HepG2 (cell line): ENCODE measurements at regions not wholly inside any gene's neighbourhood (a gene's known extent, or its start where the extent isn't known, plus 50 kb on each side); places are given as distances from the start of the nearest gene placed in this dataset.

Experiments
- ATAC-seq: fragments of 200-7000 bp; cut with Tn5 transposase; 3 replicates; pipeline ENCODE4 v1.9.1; 2020; ENCODE audit warnings: mild to moderate bottlenecking, moderate library complexity
- BruUV-seq: library from RNA; stranded (reverse); fragments of 400-500 nt; replicated peaks from 2 replicates; lab custom pipeline; 2021; lab: Mats Ljungman, UMichigan
- CTCF ChIA-PET: fragments of 300-600 bp; formaldehyde crosslinking; extraction: SDS; loops from one replicate; lab custom pipeline; 2021; ENCODE audit warnings: low total read pairs, inconsistent platforms, low intra/inter-chr PET ratio; lab: Yijun Ruan, JAX
- POLR2A ChIA-PET: fragments of 350-600 bp; sonication (Branson Sonifier 250); formaldehyde crosslinking; loops from one replicate; lab custom pipeline; 2020; ENCODE audit warnings: antibody characterized with exemption, inconsistent platforms; lab: Yijun Ruan, JAX
- DNase-seq: peaks from one replicate; pipeline ENCODE4 v3.0.0-alpha.2; 2015; ENCODE audit warnings: low spot score
- FAIRE-seq: peaks from 3 replicates; lab custom pipeline; 2011; peaks lifted over from hg19 to GRCh38; lab: Jason Lieb, UNC
- H2AFZ ChIP-seq: one replicate; pipeline ENCODE4 v1.6.1; 2011; ENCODE audit warnings: low read length, inconsistent platforms
- H3K27ac ChIP-seq: fragments of 300-600 bp; 3 replicates; pipeline ENCODE4 v1.8.0; 2011; ENCODE audit warnings: mixed run types, mild to moderate bottlenecking, mixed read lengths, low read length, inconsistent platforms; ENCODE audit not compliant: insufficient read depth; ENCODE audit errors: extremely low read length
- H3K27me3 ChIP-seq, 2 experiments: fragments of 200-600 bp in 1 of 2; 2 replicates in 1 of 2; 3 replicates in 1 of 2; pipeline versions ENCODE4 v1.6.0 to v1.8.0; 2011; ENCODE audit warnings: low read length in 2 of 2, mild to moderate bottlenecking in 2 of 2, moderate library complexity in 2 of 2, inconsistent platforms in 1 of 2; ENCODE audit not compliant: insufficient read depth in 2 of 2, control insufficient read depth in 1 of 2
- H3K36me3 ChIP-seq, 2 experiments: fragments of 200-600 bp in 1 of 2; replicated peaks in 1 of 2; 2 replicates in 1 of 2; 3 replicates in 1 of 2; pipeline versions ENCODE4 v1.5.1 to v1.8.0; 2011; ENCODE audit warnings: low read length in 2 of 2, inconsistent platforms in 1 of 2; ENCODE audit not compliant: insufficient read depth in 2 of 2, control insufficient read depth in 1 of 2
- H3K4me1 ChIP-seq: 2 replicates; pipeline ENCODE4 v1.5.1; 2012; ENCODE audit warnings: low read length, inconsistent platforms; ENCODE audit not compliant: insufficient read depth
- H3K4me2 ChIP-seq: 2 replicates; pipeline ENCODE4 v1.6.0; 2011; ENCODE audit warnings: low read depth, low read length, inconsistent platforms
- H3K4me3 ChIP-seq, 3 experiments: fragments of 200-600 bp in 1 of 3; sonication (generic), shearing (Covaris generic) in 1 of 3; replicated peaks in 1 of 3; 2 replicates each; pipeline ENCODE4 v1.5.1; 2011 to 2016; ENCODE audit warnings: low read length in 3 of 3, inconsistent platforms in 2 of 3, low read depth in 2 of 3, mild to moderate bottlenecking in 2 of 3, control low read depth in 1 of 3, mixed read lengths in 1 of 3; ENCODE audit not compliant: insufficient read depth in 1 of 3
- H3K79me2 ChIP-seq: one replicate; pipeline ENCODE4 v1.6.1; 2011; ENCODE audit warnings: low read length, inconsistent platforms; ENCODE audit not compliant: insufficient read depth
- H3K9ac ChIP-seq: 2 replicates; pipeline ENCODE4 v1.6.0; 2011; ENCODE audit warnings: mild to moderate bottlenecking, low read depth, low read length, inconsistent platforms; ENCODE audit not compliant: insufficient read depth
- H3K9me3 ChIP-seq: 2 replicates; pipeline ENCODE4 v1.5.1; 2012; ENCODE audit warnings: mild to moderate bottlenecking, low read length
- H4K20me1 ChIP-seq: 2 replicates; pipeline ENCODE4 v1.6.0; 2011; ENCODE audit warnings: inconsistent platforms, mild to moderate bottlenecking, low read length, moderate library complexity; ENCODE audit not compliant: insufficient read depth
- AFF4 ChIP-seq: sonication (generic); formaldehyde crosslinking; IDR thresholded peaks from 2 replicates; pipeline ENCODE4 v1.4.0; 2020; ENCODE audit warnings: missing genetic modification reagents
- DBP ChIP-seq: sonication (generic); formaldehyde crosslinking; IDR thresholded peaks from 2 replicates; pipeline ENCODE4 v1.4.0; 2020; ENCODE audit warnings: missing genetic modification reagents; ENCODE audit errors: not compliant biosample characterization
- ELF1 ChIP-seq: sonication (generic); formaldehyde crosslinking; IDR thresholded peaks from 2 replicates; pipeline ENCODE4 v1.4.0; 2020; ENCODE audit warnings: missing genetic modification reagents
- JUNB ChIP-seq: sonication (generic); formaldehyde crosslinking; IDR thresholded peaks from 2 replicates; pipeline ENCODE4 v1.8.0; 2022; ENCODE audit warnings: missing genetic modification reagents, mild to moderate bottlenecking, borderline replicate concordance
- NFYB ChIP-seq: sonication (generic); formaldehyde crosslinking; IDR thresholded peaks from 2 replicates; pipeline ENCODE4 v1.4.0; 2020; ENCODE audit warnings: missing genetic modification reagents
- ONECUT2 ChIP-seq: sonication (generic); formaldehyde crosslinking; IDR thresholded peaks from 2 replicates; pipeline ENCODE4 v1.4.0; 2020; ENCODE audit warnings: missing genetic modification reagents
- RNF2 ChIP-seq: fragments of 450-650 bp; conservative IDR thresholded peaks from 2 replicates; pipeline ENCODE4 v1.6.1; 2016; ENCODE audit warnings: low read depth
- RORA ChIP-seq: sonication (generic); formaldehyde crosslinking; IDR thresholded peaks from 2 replicates; pipeline ENCODE4 v1.5.0; 2020; ENCODE audit warnings: mild to moderate bottlenecking, missing genetic modification reagents, moderate library complexity
- TERF1 ChIP-seq: sonication (generic); formaldehyde crosslinking; IDR thresholded peaks from 2 replicates; pipeline ENCODE4 v1.8.0; 2022; ENCODE audit warnings: mild to moderate bottlenecking, missing genetic modification reagents, moderate library complexity
- ZBED4 ChIP-seq: sonication (generic); formaldehyde crosslinking; IDR thresholded peaks from 2 replicates; pipeline ENCODE4 v1.4.0; 2020; ENCODE audit warnings: missing genetic modification reagents, borderline replicate concordance
- ZBTB8A ChIP-seq: sonication (generic); formaldehyde crosslinking; IDR thresholded peaks from 2 replicates; pipeline ENCODE4 v1.4.0; 2020; ENCODE audit warnings: mild to moderate bottlenecking, low read depth, missing genetic modification reagents, borderline replicate concordance
- ZKSCAN1 ChIP-seq: fragments of 150-350 bp; IDR thresholded peaks from 2 replicates; pipeline ENCODE4 v1.6.1; 2014; ENCODE audit warnings: low read length
- ZNF251 ChIP-seq: sonication (generic); formaldehyde crosslinking; IDR thresholded peaks from 2 replicates; pipeline ENCODE4 v1.9.0; 2021; ENCODE audit warnings: mild to moderate bottlenecking, missing genetic modification reagents
- ZNF253 ChIP-seq: sonication (generic); formaldehyde crosslinking; IDR thresholded peaks from 2 replicates; pipeline ENCODE4 v1.8.0; 2022; ENCODE audit warnings: mild to moderate bottlenecking, missing genetic modification reagents, borderline replicate concordance
- ZSCAN5A ChIP-seq: sonication (generic); formaldehyde crosslinking; IDR thresholded peaks from 2 replicates; pipeline ENCODE4 v1.8.0; 2022; ENCODE audit warnings: mild to moderate bottlenecking, missing genetic modification reagents, borderline replicate concordance
- WGBS: methylation state at CpG from one replicate; pipeline ENCODE4 v1.1.6; 2017; ENCODE audit warnings: low lambda C conversion rate; 5-methylcytosine and 5-hydroxymethylcytosine counted together
- in situ Hi-C: cut with HindIII; loops from 2 replicates; pipeline ENCODE4 v1.10.0; 2017; ENCODE audit warnings: low pct_unique_long_range_greater_than_20kb; ENCODE audit not compliant: extremely low pct_ligation_motif_present
- intact Hi-C: fragments of 100-400 bp; cut with micrococcal nuclease; formaldehyde crosslinking; loops from one replicate; pipeline ENCODE4 v1.10.0; 2022; ENCODE audit not compliant: unreplicated experiment

GRCh38 chr2:8438996-8439395 is 242.9 kb upstream of the ID2 start:
- Histone ChIP-seq H3K36me3 (no peaks in the 10 kb centered on the region), H4K20me1 (no peaks in the 10 kb centered on the region), H3K27ac (no peak overlapping the region), H3K79me2 (no peaks in the 10 kb centered on the region), H2AFZ (no peak overlapping the region), H3K4me1 (no peaks in the 10 kb centered on the region), H3K9me3 (no peaks in the 10 kb centered on the region), H3K4me2 (no peak overlapping the region), H3K4me3 (no peak overlapping the region), H3K9ac (no peak overlapping the region), H3K27me3 (no peaks in the 10 kb centered on the region)
- no TSS peak for BruUV-seq
- WGBS, result 49% methylated on average over 7 of the region's 7 CpGs
- ATAC-seq, result no peak
- no peak for FAIRE-seq
- intact Hi-C loops, result no loop called here
- POLR2A ChIA-PET, result no interaction called here
- no peak for DNase-seq
- in situ Hi-C loops, result no loop called here
- CTCF ChIA-PET, result no interaction called here
- TF ChIP-seq RORA (no peak), RNF2 (no peak), NFYB (no peak), ELF1 (CRISPR knock-in tag) (no peak), ZSCAN5A (CRISPR knock-in tag) (no peak), ONECUT2 (CRISPR knock-in tag) (no peak), JUNB (no peak), ZNF253 (no peak), ZKSCAN1 (no peak), ZNF251 (CRISPR knock-in tag) (no peak), AFF4 (CRISPR knock-in tag) (no peak), ZBTB8A (CRISPR knock-in tag) (no peak), TERF1 (no peak), DBP (no peak), ZBED4 (CRISPR knock-in tag) (no peak)
